ENCODE measurements at regions not wholly inside any gene's neighbourhood (a gene's known extent, or its start where the extent isn't known, plus 50 kb on each side); places are given as distances from the start of the nearest gene placed in this dataset.
"Not testable (repeated sequence)": the region's sequence is repeated elsewhere in the genome, so short reads cannot be mapped to it uniquely, and the experiment has no call there.

- Mint-ChIP-seq H3K4me3 (no peak overlapping the region), H3K36me3 (ENCODE audit: low read depth) (no peaks in the 10 kb centered on the region)
Observed at GRCh38 chr2:52335727-52336126, 1303.8 kb upstream of the NRXN1 start.

GRCh38 chr2:52334185-52334584 lies 1302.3 kb upstream of the NRXN1 start:
- Mint-ChIP-seq H3K36me3 (ENCODE audit: low read depth) (no peaks in the 10 kb centered on the region), H3K27me3 (no peaks in the 10 kb centered on the region), H3K27ac (no peak overlapping the region), H3K4me1 (ENCODE audit: low read depth) (no peaks in the 10 kb centered on the region), H3K9me3 (peaks cover 14% of the 10 kb centered on the region), H3K4me3 (no peak overlapping the region)
- DNase-seq = no peak

More at GRCh38 chr2:52335727-52336126, 1303.8 kb upstream of the NRXN1 start:
- DNase-seq = no peak
- Mint-ChIP-seq H3K27me3 (no peaks in the 10 kb centered on the region), H3K27ac (no peak overlapping the region), H3K4me1 (ENCODE audit: low read depth) (no peaks in the 10 kb centered on the region), H3K9me3 (peaks cover 10% of the 10 kb centered on the region)

GRCh38 chr2:52327641-52328040 lies 1295.7 kb upstream of the NRXN1 start:
- no peak overlapping the region for H3K27ac Mint-ChIP-seq
- no peaks in the 10 kb centered on the region for H3K36me3 Mint-ChIP-seq (ENCODE audit: low read depth)
- peaks cover 28% of the 10 kb centered on the region for H3K9me3 Mint-ChIP-seq
- H3K4me1 Mint-ChIP-seq (ENCODE audit: low read depth) = no peaks in the 10 kb centered on the region
- no peak overlapping the region for H3K4me3 Mint-ChIP-seq
- DNase-seq = no peak
- no peaks in the 10 kb centered on the region for H3K27me3 Mint-ChIP-seq

- Mint-ChIP-seq H3K27me3 (no peaks in the 10 kb centered on the region), H3K4me1 (ENCODE audit: low read depth) (no peaks in the 10 kb centered on the region), H3K4me3 (no peak overlapping the region), H3K27ac (no peak overlapping the region), H3K36me3 (ENCODE audit: low read depth) (no peaks in the 10 kb centered on the region), H3K9me3 (peaks cover 8% of the 10 kb centered on the region)
- no peak for DNase-seq
Observed at GRCh38 chr2:52314231-52314630, 1282.3 kb upstream of the NRXN1 start.

GRCh38 chr2:52312486-52312885 lies 1280.6 kb upstream of the NRXN1 start:
- Mint-ChIP-seq H3K4me3 (no peak overlapping the region), H3K4me1 (ENCODE audit: low read depth) (no peaks in the 10 kb centered on the region), H3K27ac (no peak overlapping the region), H3K36me3 (ENCODE audit: low read depth) (no peaks in the 10 kb centered on the region), H3K27me3 (no peaks in the 10 kb centered on the region), H3K9me3 (peaks cover 8% of the 10 kb centered on the region)
- DNase-seq = no peak

GRCh38 chr2:52311862-52312261 lies 1279.9 kb upstream of the NRXN1 start:
- Mint-ChIP-seq H3K27me3 (no peaks in the 10 kb centered on the region), H3K4me3 (no peak overlapping the region), H3K27ac (no peak overlapping the region), H3K9me3 (peaks cover 8% of the 10 kb centered on the region), H3K36me3 (ENCODE audit: low read depth) (no peaks in the 10 kb centered on the region), H3K4me1 (ENCODE audit: low read depth) (no peaks in the 10 kb centered on the region)
- no peak for DNase-seq

- H3K36me3 Mint-ChIP-seq (ENCODE audit: low read depth) = no peaks in the 10 kb centered on the region
- H3K27ac Mint-ChIP-seq = no peak overlapping the region
- H3K4me1 Mint-ChIP-seq (ENCODE audit: low read depth) = no peaks in the 10 kb centered on the region
- H3K27me3 Mint-ChIP-seq = no peaks in the 10 kb centered on the region
- no peak overlapping the region for H3K4me3 Mint-ChIP-seq
- DNase-seq = no peak
- peaks cover 9% of the 10 kb centered on the region for H3K9me3 Mint-ChIP-seq
Observed at GRCh38 chr2:52308156-52308555, 1276.2 kb upstream of the NRXN1 start.

- Mint-ChIP-seq H3K4me3 (no peak overlapping the region), H3K27me3 (no peaks in the 10 kb centered on the region), H3K36me3 (ENCODE audit: low read depth) (no peaks in the 10 kb centered on the region), H3K27ac (no peak overlapping the region), H3K4me1 (ENCODE audit: low read depth) (no peaks in the 10 kb centered on the region), H3K9me3 (peaks cover 4% of the 10 kb centered on the region)
- DNase-seq = no peak
Observed at GRCh38 chr2:52294628-52295027, 1262.7 kb upstream of the NRXN1 start.

- H3K27ac Mint-ChIP-seq = no peak overlapping the region
- no peak overlapping the region for H3K4me3 Mint-ChIP-seq
- no peaks in the 10 kb centered on the region for H3K27me3 Mint-ChIP-seq
- H3K36me3 Mint-ChIP-seq (ENCODE audit: low read depth) = no peaks in the 10 kb centered on the region
- DNase-seq = no peak
- H3K4me1 Mint-ChIP-seq (ENCODE audit: low read depth) = no peaks in the 10 kb centered on the region
- H3K9me3 Mint-ChIP-seq = no peaks in the 10 kb centered on the region
Observed at GRCh38 chr2:52292801-52293200, 1260.9 kb upstream of the NRXN1 start.

GRCh38 chr2:52289741-52290140 lies 1257.8 kb upstream of the NRXN1 start:
- Mint-ChIP-seq H3K4me1 (ENCODE audit: low read depth) (no peaks in the 10 kb centered on the region), H3K27me3 (no peaks in the 10 kb centered on the region), H3K27ac (no peak overlapping the region), H3K36me3 (ENCODE audit: low read depth) (no peaks in the 10 kb centered on the region), H3K4me3 (no peak overlapping the region), H3K9me3 (no peaks in the 10 kb centered on the region)
- DNase-seq = no peak

- no peak overlapping the region for H3K4me3 Mint-ChIP-seq
- no peak overlapping the region for H3K27ac Mint-ChIP-seq
- H3K9me3 Mint-ChIP-seq = peaks cover 1% of the 10 kb centered on the region
- no peaks in the 10 kb centered on the region for H3K4me1 Mint-ChIP-seq (ENCODE audit: low read depth)
- H3K36me3 Mint-ChIP-seq (ENCODE audit: low read depth) = no peaks in the 10 kb centered on the region
- no peaks in the 10 kb centered on the region for H3K27me3 Mint-ChIP-seq
- no peak for DNase-seq
Observed at GRCh38 chr2:52288596-52288995, 1256.7 kb upstream of the NRXN1 start.

GRCh38 chr2:52269696-52270485 lies 1238.0 kb upstream of the NRXN1 start:
- no peak for DNase-seq
- Mint-ChIP-seq H3K4me1 (ENCODE audit: low read depth) (no peaks in the 10 kb centered on the region), H3K9me3 (peaks cover 18% of the 10 kb centered on the region), H3K4me3 (no peak overlapping the region), H3K27me3 (no peaks in the 10 kb centered on the region), H3K27ac (no peak overlapping the region), H3K36me3 (ENCODE audit: low read depth) (no peaks in the 10 kb centered on the region)

- H3K27ac Mint-ChIP-seq = no peak overlapping the region
- H3K9me3 Mint-ChIP-seq = peaks cover 11% of the 10 kb centered on the region
- H3K36me3 Mint-ChIP-seq (ENCODE audit: low read depth) = no peaks in the 10 kb centered on the region
- H3K4me1 Mint-ChIP-seq (ENCODE audit: low read depth) = no peaks in the 10 kb centered on the region
- H3K27me3 Mint-ChIP-seq = no peaks in the 10 kb centered on the region
- DNase-seq = no peak
- H3K4me3 Mint-ChIP-seq = no peak overlapping the region
Observed at GRCh38 chr2:52264911-52265310, 1233.0 kb upstream of the NRXN1 start.

- no peaks in the 10 kb centered on the region for H3K27me3 Mint-ChIP-seq
- H3K4me3 Mint-ChIP-seq = no peak overlapping the region
- H3K4me1 Mint-ChIP-seq (ENCODE audit: low read depth) = no peaks in the 10 kb centered on the region
- H3K36me3 Mint-ChIP-seq (ENCODE audit: low read depth) = no peaks in the 10 kb centered on the region
- peaks cover 11% of the 10 kb centered on the region for H3K9me3 Mint-ChIP-seq
- H3K27ac Mint-ChIP-seq = no peak overlapping the region
- DNase-seq = no peak
Observed at GRCh38 chr2:52264488-52264887, 1232.6 kb upstream of the NRXN1 start.

- Mint-ChIP-seq H3K27me3 (no peaks in the 10 kb centered on the region), H3K9me3 (peaks cover 2% of the 10 kb centered on the region), H3K4me1 (ENCODE audit: low read depth) (no peaks in the 10 kb centered on the region), H3K4me3 (no peak overlapping the region), H3K27ac (no peak overlapping the region), H3K36me3 (ENCODE audit: low read depth) (no peaks in the 10 kb centered on the region)
- DNase-seq = no peak
Observed at GRCh38 chr2:52260904-52261303, 1229.0 kb upstream of the NRXN1 start.

GRCh38 chr2:52258967-52259366 lies 1227.0 kb upstream of the NRXN1 start:
- not testable (repeated sequence) for H3K27me3 Mint-ChIP-seq; H3K4me1 Mint-ChIP-seq (ENCODE audit: low read depth); H3K27ac Mint-ChIP-seq; H3K4me3 Mint-ChIP-seq; DNase-seq; H3K36me3 Mint-ChIP-seq (ENCODE audit: low read depth); H3K9me3 Mint-ChIP-seq
